ENCODE measurements at regions not wholly inside any gene's neighbourhood (a gene's known extent, or its start where the extent isn't known, plus 50 kb on each side); places are given as distances from the start of the nearest gene placed in this dataset.

- no peaks in the 10 kb centered on the region for H3K27me3 Mint-ChIP-seq
- DNase-seq (ENCODE audit: low spot score in 2 of 2) = no peak
- H3K4me1 Mint-ChIP-seq = no peaks in the 10 kb centered on the region
- H3K27ac Mint-ChIP-seq (ENCODE audit: low read depth) = no peak overlapping the region
- H3K4me3 Mint-ChIP-seq = no peak overlapping the region
- H3K9me3 Mint-ChIP-seq = peaks cover 6% of the 10 kb centered on the region
- no peak for ATAC-seq (replicated peaks; ENCODE audit: extremely low read depth, poor library complexity, severe bottlenecking)
- H3K36me3 Mint-ChIP-seq (ENCODE audit: insufficient read depth) = no peaks in the 10 kb centered on the region
Measured at GRCh38 chr5:162360373-162360931, 292.9 kb downstream of the GABRG2 start.

GRCh38 chr5:162372256-162372655, 304.7 kb downstream of the GABRG2 start:
- no peak for DNase-seq (ENCODE audit: low spot score in 2 of 2)
- Mint-ChIP-seq H3K4me3 (no peak overlapping the region), H3K9me3 (peaks cover 24% of the 10 kb centered on the region), H3K4me1 (no peaks in the 10 kb centered on the region), H3K36me3 (ENCODE audit: insufficient read depth) (no peaks in the 10 kb centered on the region), H3K27ac (ENCODE audit: low read depth) (no peak overlapping the region), H3K27me3 (no peaks in the 10 kb centered on the region)
- ATAC-seq (replicated peaks; ENCODE audit: extremely low read depth, poor library complexity, severe bottlenecking) = no peak

GRCh38 chr5:162377895-162378294, 310.3 kb downstream of the GABRG2 start:
- Mint-ChIP-seq H3K27me3 (no peaks in the 10 kb centered on the region), H3K4me3 (no peak overlapping the region), H3K27ac (ENCODE audit: low read depth) (no peak overlapping the region), H3K4me1 (no peaks in the 10 kb centered on the region), H3K36me3 (ENCODE audit: insufficient read depth) (no peaks in the 10 kb centered on the region), H3K9me3 (peaks cover 15% of the 10 kb centered on the region)
- ATAC-seq (replicated peaks; ENCODE audit: extremely low read depth, poor library complexity, severe bottlenecking) = no peak
- DNase-seq (ENCODE audit: low spot score in 2 of 2) = no peak

- no peaks in the 10 kb centered on the region for H3K4me1 Mint-ChIP-seq
- H3K9me3 Mint-ChIP-seq = peaks cover 17% of the 10 kb centered on the region
- no peaks in the 10 kb centered on the region for H3K36me3 Mint-ChIP-seq (ENCODE audit: insufficient read depth)
- DNase-seq (ENCODE audit: low spot score in 2 of 2) (no peak), ATAC-seq (replicated peaks; ENCODE audit: extremely low read depth, poor library complexity, severe bottlenecking) (no peak)
- H3K27me3 Mint-ChIP-seq = no peaks in the 10 kb centered on the region
- no peak overlapping the region for H3K27ac Mint-ChIP-seq (ENCODE audit: low read depth)
- no peak overlapping the region for H3K4me3 Mint-ChIP-seq
Measured at GRCh38 chr5:162382839-162383238, 315.3 kb downstream of the GABRG2 start.

- H3K36me3 Mint-ChIP-seq (ENCODE audit: insufficient read depth) = no peaks in the 10 kb centered on the region
- H3K9me3 Mint-ChIP-seq = peaks cover 18% of the 10 kb centered on the region
- no peaks in the 10 kb centered on the region for H3K27me3 Mint-ChIP-seq
- ATAC-seq (replicated peaks; ENCODE audit: extremely low read depth, poor library complexity, severe bottlenecking) = no peak
- H3K27ac Mint-ChIP-seq (ENCODE audit: low read depth) = no peak overlapping the region
- no peak overlapping the region for H3K4me3 Mint-ChIP-seq
- no peaks in the 10 kb centered on the region for H3K4me1 Mint-ChIP-seq
- DNase-seq (ENCODE audit: low spot score in 2 of 2) = no peak
Measured at GRCh38 chr5:162384225-162384624, 316.7 kb downstream of the GABRG2 start.

GRCh38 chr5:162391833-162392232, 324.3 kb downstream of the GABRG2 start:
- Mint-ChIP-seq H3K9me3 (peaks cover 19% of the 10 kb centered on the region), H3K27me3 (no peaks in the 10 kb centered on the region), H3K4me1 (no peaks in the 10 kb centered on the region), H3K27ac (ENCODE audit: low read depth) (no peak overlapping the region), H3K4me3 (no peak overlapping the region), H3K36me3 (ENCODE audit: insufficient read depth) (no peaks in the 10 kb centered on the region)
- DNase-seq (ENCODE audit: low spot score in 2 of 2) = no peak
- ATAC-seq (replicated peaks; ENCODE audit: extremely low read depth, poor library complexity, severe bottlenecking) = no peak

GRCh38 chr5:162392336-162392735, 324.8 kb downstream of the GABRG2 start:
- H3K36me3 Mint-ChIP-seq (ENCODE audit: insufficient read depth) = no peaks in the 10 kb centered on the region
- no peaks in the 10 kb centered on the region for H3K4me1 Mint-ChIP-seq
- peaks cover 16% of the 10 kb centered on the region for H3K9me3 Mint-ChIP-seq
- DNase-seq (ENCODE audit: low spot score in 2 of 2) (no peak), ATAC-seq (replicated peaks; ENCODE audit: extremely low read depth, poor library complexity, severe bottlenecking) (no peak)
- H3K27me3 Mint-ChIP-seq = no peaks in the 10 kb centered on the region
- no peak overlapping the region for H3K4me3 Mint-ChIP-seq
- H3K27ac Mint-ChIP-seq (ENCODE audit: low read depth) = no peak overlapping the region

GRCh38 chr5:162393534-162393933, 326.0 kb downstream of the GABRG2 start:
- Mint-ChIP-seq H3K4me1 (no peaks in the 10 kb centered on the region), H3K36me3 (ENCODE audit: insufficient read depth) (no peaks in the 10 kb centered on the region), H3K27me3 (no peaks in the 10 kb centered on the region), H3K4me3 (no peak overlapping the region), H3K27ac (ENCODE audit: low read depth) (no peak overlapping the region), H3K9me3 (peaks cover 18% of the 10 kb centered on the region)
- no peak for ATAC-seq (replicated peaks; ENCODE audit: extremely low read depth, poor library complexity, severe bottlenecking)
- no peak for DNase-seq (ENCODE audit: low spot score in 2 of 2)

- DNase-seq (ENCODE audit: low spot score in 2 of 2) = no peak
- H3K4me3 Mint-ChIP-seq = no peak overlapping the region
- H3K27ac Mint-ChIP-seq (ENCODE audit: low read depth) = no peak overlapping the region
- no peaks in the 10 kb centered on the region for H3K27me3 Mint-ChIP-seq
- no peak for ATAC-seq (replicated peaks; ENCODE audit: extremely low read depth, poor library complexity, severe bottlenecking)
- no peaks in the 10 kb centered on the region for H3K36me3 Mint-ChIP-seq (ENCODE audit: insufficient read depth)
- peaks cover 28% of the 10 kb centered on the region for H3K9me3 Mint-ChIP-seq
- no peaks in the 10 kb centered on the region for H3K4me1 Mint-ChIP-seq
Measured at GRCh38 chr5:162407614-162408013, 340.0 kb downstream of the GABRG2 start.

- DNase-seq (ENCODE audit: low spot score in 2 of 2) (no peak), ATAC-seq (replicated peaks; ENCODE audit: extremely low read depth, poor library complexity, severe bottlenecking) (no peak)
- H3K4me1 Mint-ChIP-seq = no peaks in the 10 kb centered on the region
- H3K36me3 Mint-ChIP-seq (ENCODE audit: insufficient read depth) = no peaks in the 10 kb centered on the region
- no peaks in the 10 kb centered on the region for H3K27me3 Mint-ChIP-seq
- H3K27ac Mint-ChIP-seq (ENCODE audit: low read depth) = no peak overlapping the region
- peaks cover 22% of the 10 kb centered on the region for H3K9me3 Mint-ChIP-seq
- no peak overlapping the region for H3K4me3 Mint-ChIP-seq
Measured at GRCh38 chr5:162410365-162410764, 342.8 kb downstream of the GABRG2 start.

GRCh38 chr5:162429142-162429541, 361.6 kb downstream of the GABRG2 start:
- no peaks in the 10 kb centered on the region for H3K36me3 Mint-ChIP-seq (ENCODE audit: insufficient read depth)
- H3K27ac Mint-ChIP-seq (ENCODE audit: low read depth) = no peak overlapping the region
- H3K4me1 Mint-ChIP-seq = no peaks in the 10 kb centered on the region
- no peak for ATAC-seq (replicated peaks; ENCODE audit: extremely low read depth, poor library complexity, severe bottlenecking)
- no peak for DNase-seq (ENCODE audit: low spot score in 2 of 2)
- H3K9me3 Mint-ChIP-seq = peaks cover 7% of the 10 kb centered on the region
- no peak overlapping the region for H3K4me3 Mint-ChIP-seq
- no peaks in the 10 kb centered on the region for H3K27me3 Mint-ChIP-seq

GRCh38 chr5:162434281-162434680, 366.7 kb downstream of the GABRG2 start:
- Mint-ChIP-seq H3K4me1 (no peaks in the 10 kb centered on the region), H3K27ac (ENCODE audit: low read depth) (no peak overlapping the region), H3K27me3 (no peaks in the 10 kb centered on the region), H3K4me3 (no peak overlapping the region), H3K36me3 (ENCODE audit: insufficient read depth) (no peaks in the 10 kb centered on the region), H3K9me3 (peaks cover 14% of the 10 kb centered on the region)
- DNase-seq (ENCODE audit: low spot score in 2 of 2) = no peak
- no peak for ATAC-seq (replicated peaks; ENCODE audit: extremely low read depth, poor library complexity, severe bottlenecking)

- Mint-ChIP-seq H3K27ac (ENCODE audit: low read depth) (no peak overlapping the region), H3K4me1 (no peaks in the 10 kb centered on the region), H3K4me3 (no peak overlapping the region), H3K27me3 (no peaks in the 10 kb centered on the region), H3K9me3 (peaks cover 20% of the 10 kb centered on the region), H3K36me3 (ENCODE audit: insufficient read depth) (no peaks in the 10 kb centered on the region)
- ATAC-seq (replicated peaks; ENCODE audit: extremely low read depth, poor library complexity, severe bottlenecking) (no peak), DNase-seq (ENCODE audit: low spot score in 2 of 2) (no peak)
Measured at GRCh38 chr5:162436055-162436454, 368.5 kb downstream of the GABRG2 start.

All from central memory CD8-positive, alpha-beta T cell (primary cell).